Anterior cingulate cortex (tissue), 58 donors: ENCODE measurements at regions not wholly inside any gene's neighbourhood (a gene's known extent, or its start where the extent isn't known, plus 50 kb on each side); places are given as distances from the start of the nearest gene placed in this dataset.
"Not testable (repeated sequence)": the region's sequence is repeated elsewhere in the genome, so short reads cannot be mapped to it uniquely, and the experiment has no call there.

Source experiments
- DNase-seq, 58 donors: peaks; one replicate each; lab custom pipeline; 2025; lab: John Stamatoyannopoulos, UW

GRCh38 chr4:115201042-115201330 lies 87.6 kb upstream of the NDST4 start:
- no peak for DNase-seq

DNA sequence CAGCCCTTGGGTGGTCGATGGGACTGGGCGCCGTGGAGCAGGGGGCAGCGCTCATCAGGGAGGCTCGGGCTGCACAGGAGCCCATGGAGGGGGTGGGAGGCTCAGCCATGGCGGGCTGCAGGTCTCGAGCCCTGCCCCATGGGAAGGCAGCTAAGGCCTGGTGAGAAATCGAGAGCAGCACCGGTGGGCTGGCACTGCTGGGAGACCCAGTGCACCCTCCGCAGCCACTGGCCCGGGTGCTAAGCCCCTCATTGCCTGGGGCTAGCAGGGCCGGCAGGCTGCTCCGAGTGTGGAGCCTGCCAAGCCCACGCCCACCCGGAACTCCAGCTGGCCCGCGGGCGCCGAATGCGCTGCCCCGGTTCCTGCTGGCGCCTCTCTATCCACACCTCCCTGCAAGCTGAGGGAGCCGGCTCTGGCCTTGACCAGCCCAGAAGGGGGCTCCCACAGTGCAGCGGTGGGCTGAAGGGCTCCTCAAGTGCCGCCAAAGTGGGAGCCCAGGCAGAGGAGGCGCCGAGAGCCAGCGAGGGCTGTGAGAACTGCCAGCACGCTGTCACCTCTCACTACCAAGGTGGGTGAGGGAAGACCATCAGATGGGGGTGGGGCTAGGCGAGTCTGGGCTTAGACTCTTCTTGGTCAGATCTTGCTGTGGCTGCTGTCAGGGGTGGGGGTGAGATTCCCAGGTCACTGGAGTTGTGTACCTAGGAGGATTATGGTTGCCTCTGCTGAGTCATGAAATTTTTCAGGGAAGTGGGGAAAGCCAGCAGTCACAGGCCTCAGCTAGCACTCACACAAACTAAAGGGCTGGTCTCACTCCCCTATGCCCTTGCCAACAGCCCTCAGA lies 87.0 kb upstream of the NDST4 start:
- not testable (repeated sequence) for DNase-seq

DNA sequence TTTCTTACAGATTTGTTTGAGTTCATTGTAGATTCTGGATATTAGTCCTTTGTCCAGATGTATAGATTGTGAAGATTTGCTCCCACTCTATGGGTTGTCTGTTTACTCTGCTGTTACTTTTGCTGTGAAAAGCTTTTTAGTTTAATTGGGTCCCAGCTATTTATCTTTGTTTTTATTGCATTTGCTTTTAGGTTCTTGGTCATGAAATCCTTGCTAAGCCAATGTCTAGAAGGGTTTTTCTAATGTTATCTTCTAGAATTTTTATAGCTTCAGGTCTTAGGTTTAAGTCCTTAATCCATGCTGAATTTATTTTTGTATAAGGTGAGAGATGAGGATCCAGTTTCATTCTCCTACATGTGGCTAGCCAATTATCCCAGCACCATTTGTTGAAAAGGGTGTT lies 81.2 kb upstream of the NDST4 start:
- not testable (repeated sequence) for DNase-seq

- DNase-seq, result no peak
These were observed 77.1 kb upstream of the NDST4 start for GRCh38 chr4:115190529-115190928.

DNA sequence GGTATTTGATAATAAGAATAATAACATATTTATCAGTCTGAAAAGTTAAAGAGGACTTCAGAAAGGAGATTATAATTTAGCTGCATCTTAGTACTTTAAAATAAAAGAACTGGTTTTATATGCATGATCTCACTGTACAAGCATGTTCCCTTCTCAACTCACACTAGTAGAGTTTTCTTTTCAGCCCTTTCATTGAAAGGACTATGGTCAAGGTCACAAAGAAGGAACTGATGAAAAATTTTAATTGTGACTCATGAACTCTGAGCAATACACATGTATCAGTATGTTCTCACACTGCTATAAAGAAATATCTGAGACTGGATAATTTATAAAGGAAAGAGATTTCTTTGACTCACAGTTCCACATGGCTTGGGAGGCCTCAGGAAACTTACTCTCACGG lies 73.7 kb upstream of the NDST4 start:
- no peak for DNase-seq

GRCh38 chr4:115179438-115180062 lies 66.1 kb upstream of the NDST4 start:
- not testable (repeated sequence) for DNase-seq

GRCh38 chr4:115178687-115179086 lies 65.3 kb upstream of the NDST4 start:
- not testable (repeated sequence) for DNase-seq

DNA sequence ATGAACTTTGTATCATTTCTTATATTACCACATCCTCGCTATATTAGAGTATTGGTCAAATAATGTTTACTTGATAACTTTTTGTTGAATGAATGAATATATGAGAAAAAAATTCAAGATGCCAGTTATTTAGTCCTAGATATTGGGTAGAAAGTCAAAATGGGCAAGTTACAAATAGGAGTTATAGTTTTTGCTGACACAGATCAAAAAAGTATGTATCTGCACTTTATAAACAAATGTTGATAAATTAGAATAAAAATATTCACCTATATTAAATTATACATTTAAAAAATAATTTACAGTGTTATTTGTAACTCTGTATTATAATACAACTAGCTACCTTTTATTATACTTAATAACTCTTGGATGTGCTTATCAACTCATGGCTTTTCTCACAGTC lies 57.8 kb upstream of the NDST4 start:
- DNase-seq, result no peak

DNA sequence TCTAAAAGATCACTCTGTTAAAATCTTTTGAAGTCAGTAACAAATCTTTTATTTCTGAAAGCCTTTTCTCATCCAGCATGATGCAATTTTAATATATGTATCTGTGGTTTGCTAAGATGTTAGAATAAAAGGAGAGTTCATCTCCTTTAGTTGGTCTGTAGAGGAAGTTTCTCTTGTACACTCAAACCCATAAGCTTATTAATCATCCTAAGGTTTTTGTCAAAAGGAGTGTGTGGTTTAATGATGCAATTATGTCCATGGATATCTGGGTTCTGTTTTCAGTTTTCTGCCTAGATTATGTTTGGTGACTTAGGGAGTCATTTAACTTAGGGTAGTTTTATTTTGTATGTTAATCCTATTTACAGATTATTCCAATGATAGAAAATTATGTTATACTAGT lies 52.1 kb upstream of the NDST4 start:
- no peak for DNase-seq
